OCI-LY7 (cell line): ENCODE measurements at regions not wholly inside any gene's neighbourhood (a gene's known extent, or its start where the extent isn't known, plus 50 kb on each side); places are given as distances from the start of the nearest gene placed in this dataset.

Source experiments
- BruUV-seq: library from RNA; stranded (reverse); fragments of 400-500 nt; replicated peaks from 2 replicates; lab custom pipeline; 2021; lab: Mats Ljungman, UMichigan
- CTCF ChIA-PET: fragments of 300-600 bp; sonication (Branson Sonifier 250); formaldehyde crosslinking; loops from one replicate; lab custom pipeline; 2022; ENCODE audit warnings: antibody characterized with exemption; ENCODE audit not compliant: unreplicated experiment; lab: Charles Lee
- POLR2A ChIA-PET: fragments of 300-600 bp; sonication (Branson Sonifier 250); formaldehyde crosslinking; loops from one replicate; lab custom pipeline; 2022; ENCODE audit warnings: antibody characterized with exemption; lab: Charles Lee
- DNase-seq: peaks from one replicate; pipeline ENCODE4 v3.0.0-alpha.2; 2015; ENCODE audit warnings: low spot score
- H2AFZ ChIP-seq: fragments of 200-600 bp; sonication (generic), shearing (Covaris generic); 2 replicates; pipeline ENCODE4 v1.6.1; 2014; ENCODE audit warnings: mild to moderate bottlenecking, antibody characterized with exemption, low read length, moderate library complexity
- H3K27ac ChIP-seq: fragments of 200-600 bp; sonication (generic); 2 replicates; pipeline ENCODE4 v1.5.1; 2014; ENCODE audit warnings: mixed run types, low read depth, mild to moderate bottlenecking, moderate library complexity, low read length, inconsistent platforms; ENCODE audit not compliant: poor library complexity, severe bottlenecking
- H3K36me3 ChIP-seq: fragments of 200-600 bp; sonication (generic); 2 replicates; pipeline ENCODE4 v1.6.1; 2014; ENCODE audit warnings: mild to moderate bottlenecking, antibody characterized with exemption, low read length, moderate library complexity, mixed read lengths; ENCODE audit not compliant: insufficient read depth
- H3K4me1 ChIP-seq: fragments of 200-600 bp; sonication (generic); 2 replicates; pipeline ENCODE4 v1.5.1; 2014; ENCODE audit warnings: mild to moderate bottlenecking, low read length; ENCODE audit not compliant: insufficient read depth, poor library complexity, severe bottlenecking
- H3K4me2 ChIP-seq: fragments of 200-600 bp; sonication (generic); 2 replicates; pipeline ENCODE4 v1.6.1; 2014; ENCODE audit warnings: mild to moderate bottlenecking, low read length
- H3K4me3 ChIP-seq: fragments of 200-600 bp; sonication (generic); 2 replicates; pipeline ENCODE4 v1.5.1; 2014; ENCODE audit warnings: mild to moderate bottlenecking, low read depth, low read length; ENCODE audit not compliant: poor library complexity, severe bottlenecking
- H3K79me2 ChIP-seq: fragments of 200-600 bp; sonication (generic); 2 replicates; pipeline ENCODE4 v1.6.1; 2016; ENCODE audit warnings: low read depth, mild to moderate bottlenecking, low read length, moderate library complexity, mixed read lengths; ENCODE audit not compliant: insufficient read depth
- H3K9me2 ChIP-seq: fragments of 200-600 bp; sonication (generic); 2 replicates; pipeline ENCODE4 v1.6.1; 2016; ENCODE audit warnings: mild to moderate bottlenecking, low read length, mixed read lengths; ENCODE audit not compliant: insufficient read depth
- H3K9me3 ChIP-seq: fragments of 200-600 bp; sonication (generic); 2 replicates; pipeline ENCODE4 v1.6.1; 2014; ENCODE audit warnings: mild to moderate bottlenecking, mixed run types, low read length, mixed read lengths
- H4K20me1 ChIP-seq: fragments of 200-600 bp; sonication (generic); 2 replicates; pipeline ENCODE4 v1.6.1; 2014; ENCODE audit warnings: mild to moderate bottlenecking, antibody characterized with exemption, low read length, moderate library complexity, mixed read lengths; ENCODE audit not compliant: insufficient read depth
- EZH2phosphoT487 ChIP-seq: fragments of 200-600 bp; sonication (generic); IDR thresholded peaks from 2 replicates; pipeline ENCODE4 v1.6.1; 2018; ENCODE audit warnings: low read depth, borderline replicate concordance, mild to moderate bottlenecking, mixed run types, antibody characterized with exemption, low read length, moderate library complexity, mixed read lengths
- intact Hi-C: fragments of 100-400 bp; cut with micrococcal nuclease; formaldehyde crosslinking; loops from one replicate; pipeline ENCODE4 v1.10.0; 2022; ENCODE audit not compliant: unreplicated experiment
- TF ChIP-seq, protein P1 (sequence below): fragments of 200-600 bp; sonication (generic); conservative IDR thresholded peaks from 2 replicates; pipeline ENCODE4 v1.5.1; 2014; ENCODE audit warnings: mild to moderate bottlenecking, antibody characterized with exemption, low read length, moderate library complexity, mixed read lengths

DNA sequence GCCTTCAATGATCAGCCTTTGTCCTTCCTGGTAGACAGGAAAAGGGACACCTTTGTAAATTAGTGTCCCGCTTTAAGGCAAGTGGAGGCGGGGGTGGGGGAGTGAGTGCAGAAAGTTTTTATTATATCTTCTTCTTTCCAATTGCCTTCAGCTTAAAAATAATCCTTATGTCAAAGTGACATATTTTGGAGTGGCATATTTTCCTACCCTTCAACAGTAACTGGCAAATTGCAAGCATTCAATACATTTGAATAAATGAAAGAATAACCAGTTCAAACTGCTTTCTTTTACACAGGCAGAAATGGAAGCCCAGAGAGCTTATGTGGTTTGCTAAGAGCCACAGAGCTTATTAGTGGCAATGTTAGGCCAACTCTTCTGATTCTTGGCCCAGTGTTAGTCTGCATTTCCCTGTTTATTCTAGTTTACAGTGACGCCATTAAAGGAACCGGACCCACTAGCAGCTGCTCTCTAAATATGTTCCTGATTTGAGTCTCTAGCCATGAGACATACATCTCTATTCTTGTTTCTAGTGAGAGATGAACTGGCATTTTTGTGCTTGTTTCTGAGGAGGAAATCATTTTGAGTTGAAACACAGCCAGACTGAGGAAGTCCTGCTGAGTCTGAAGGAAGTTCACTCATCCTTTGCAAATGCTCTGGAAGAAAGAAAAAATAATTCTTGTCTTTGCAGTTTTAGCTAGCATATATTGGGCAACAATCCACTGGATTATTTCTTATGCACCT lies 468.7 kb downstream of the NOVA1 start:
- POLR2A ChIA-PET: no interaction called here
- no peak overlapping the region for H2AFZ ChIP-seq
- no peak overlapping the region for H3K27ac ChIP-seq
- no peak for DNase-seq
- H3K79me2 ChIP-seq: no peaks in the 10 kb centered on the region
- no peaks in the 10 kb centered on the region for H3K36me3 ChIP-seq
- intact Hi-C loops: no loop called here
- no peaks in the 10 kb centered on the region for H3K9me2 ChIP-seq
- no TSS peak for BruUV-seq
- no peaks in the 10 kb centered on the region for H4K20me1 ChIP-seq
- H3K4me2 ChIP-seq: no peak overlapping the region
- no peaks in the 10 kb centered on the region for H3K4me1 ChIP-seq
- no peak overlapping the region for H3K4me3 ChIP-seq
- H3K9me3 ChIP-seq: no peaks in the 10 kb centered on the region
- TF ChIP-seq, protein P1, sequence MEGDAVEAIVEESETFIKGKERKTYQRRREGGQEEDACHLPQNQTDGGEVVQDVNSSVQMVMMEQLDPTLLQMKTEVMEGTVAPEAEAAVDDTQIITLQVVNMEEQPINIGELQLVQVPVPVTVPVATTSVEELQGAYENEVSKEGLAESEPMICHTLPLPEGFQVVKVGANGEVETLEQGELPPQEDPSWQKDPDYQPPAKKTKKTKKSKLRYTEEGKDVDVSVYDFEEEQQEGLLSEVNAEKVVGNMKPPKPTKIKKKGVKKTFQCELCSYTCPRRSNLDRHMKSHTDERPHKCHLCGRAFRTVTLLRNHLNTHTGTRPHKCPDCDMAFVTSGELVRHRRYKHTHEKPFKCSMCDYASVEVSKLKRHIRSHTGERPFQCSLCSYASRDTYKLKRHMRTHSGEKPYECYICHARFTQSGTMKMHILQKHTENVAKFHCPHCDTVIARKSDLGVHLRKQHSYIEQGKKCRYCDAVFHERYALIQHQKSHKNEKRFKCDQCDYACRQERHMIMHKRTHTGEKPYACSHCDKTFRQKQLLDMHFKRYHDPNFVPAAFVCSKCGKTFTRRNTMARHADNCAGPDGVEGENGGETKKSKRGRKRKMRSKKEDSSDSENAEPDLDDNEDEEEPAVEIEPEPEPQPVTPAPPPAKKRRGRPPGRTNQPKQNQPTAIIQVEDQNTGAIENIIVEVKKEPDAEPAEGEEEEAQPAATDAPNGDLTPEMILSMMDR: no peak
- TF ChIP-seq EZH2phosphoT487: no peak
- CTCF ChIA-PET: no interaction called here

DNA sequence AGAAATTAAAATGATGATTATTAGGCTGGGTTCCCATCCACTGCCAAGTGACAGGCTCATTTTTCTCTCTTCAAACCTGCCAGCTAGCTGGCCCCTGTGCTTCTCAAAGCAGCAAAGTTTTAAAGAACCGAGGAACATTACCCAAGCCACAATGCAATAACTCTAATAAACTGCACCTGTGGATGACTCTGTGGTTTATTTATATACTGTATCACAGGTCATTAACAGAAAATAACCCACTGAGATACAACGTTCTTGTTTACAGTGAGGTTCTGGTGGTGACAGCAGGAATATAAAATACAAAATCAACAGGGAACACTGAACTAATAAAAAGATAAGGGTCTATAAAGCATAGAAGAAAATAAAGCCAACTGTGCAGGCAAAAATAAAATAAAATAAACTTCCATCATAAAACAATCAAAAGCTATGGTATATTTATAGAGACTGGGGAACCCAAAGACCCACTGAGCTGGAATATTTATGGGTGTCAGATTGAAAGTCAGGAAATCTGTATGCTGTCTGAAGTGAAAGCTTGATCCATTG lies 472.9 kb downstream of the NOVA1 start:
- H2AFZ ChIP-seq: no peak overlapping the region
- H3K9me3 ChIP-seq: no peaks in the 10 kb centered on the region
- intact Hi-C loops: no loop called here
- H3K4me3 ChIP-seq: no peak overlapping the region
- H4K20me1 ChIP-seq: no peaks in the 10 kb centered on the region
- no peak overlapping the region for H3K27ac ChIP-seq
- no peaks in the 10 kb centered on the region for H3K4me1 ChIP-seq
- DNase-seq: no peak
- no peak overlapping the region for H3K4me2 ChIP-seq
- no peaks in the 10 kb centered on the region for H3K9me2 ChIP-seq
- H3K79me2 ChIP-seq: no peaks in the 10 kb centered on the region
- TF ChIP-seq, protein P1: no peak
- no peak for TF ChIP-seq EZH2phosphoT487
- ChIA-PET CTCF (no interaction called here), POLR2A (no interaction called here)
- H3K36me3 ChIP-seq: no peaks in the 10 kb centered on the region
- BruUV-seq: no TSS peak

DNA sequence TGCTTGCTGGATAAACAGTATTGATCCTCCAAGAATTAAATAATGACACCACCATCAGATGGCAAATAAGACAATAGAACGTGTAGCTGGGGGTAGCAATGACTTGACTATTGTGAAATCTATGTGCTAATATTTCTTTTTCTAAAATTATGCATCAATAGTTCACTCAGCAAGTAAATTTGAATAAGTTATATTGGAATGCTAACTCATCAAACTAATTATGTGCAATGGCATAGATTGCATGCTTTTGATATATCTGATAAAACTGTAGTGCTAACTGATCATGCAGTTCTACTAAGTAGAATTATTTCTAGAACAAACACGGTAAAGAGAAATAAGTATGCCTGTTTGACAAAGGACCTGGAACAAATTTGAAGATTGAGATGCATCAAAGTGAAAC lies 474.4 kb downstream of the NOVA1 start:
- no peak overlapping the region for H3K27ac ChIP-seq
- H3K79me2 ChIP-seq: no peaks in the 10 kb centered on the region
- no TSS peak for BruUV-seq
- H4K20me1 ChIP-seq: no peaks in the 10 kb centered on the region
- ChIA-PET POLR2A (no interaction called here), CTCF (no interaction called here)
- H3K4me2 ChIP-seq: no peak overlapping the region
- no peak overlapping the region for H3K4me3 ChIP-seq
- no peak overlapping the region for H2AFZ ChIP-seq
- TF ChIP-seq EZH2phosphoT487: no peak
- TF ChIP-seq, protein P1: no peak
- H3K9me3 ChIP-seq: no peaks in the 10 kb centered on the region
- no peaks in the 10 kb centered on the region for H3K36me3 ChIP-seq
- intact Hi-C loops: no loop called here
- H3K4me1 ChIP-seq: no peaks in the 10 kb centered on the region
- H3K9me2 ChIP-seq: no peaks in the 10 kb centered on the region
- no peak for DNase-seq
